ENCODE measurements at regions not wholly inside any gene's neighbourhood (a gene's known extent, or its start where the extent isn't known, plus 50 kb on each side); places are given as distances from the start of the nearest gene placed in this dataset.
A peak's percentile ranks its signal among the peaks of the same experiment; 100 is the strongest.

- Mint-ChIP-seq H3K36me3 (ENCODE audit: insufficient read depth, unreplicated experiment) (no peaks in the 10 kb centered on the region), H3K4me3 (ENCODE audit: unreplicated experiment) (no peak overlapping the region), H3K4me1 (ENCODE audit: insufficient read depth, unreplicated experiment) (peaks cover 11% of the 10 kb centered on the region), H3K27me3 (ENCODE audit: insufficient read depth, unreplicated experiment) (no peaks in the 10 kb centered on the region), H3K9me3 (ENCODE audit: unreplicated experiment) (no peaks in the 10 kb centered on the region), H3K27ac (ENCODE audit: low read depth, unreplicated experiment) (no peak overlapping the region)
- BruUV-seq (replicated peaks): no TSS peak
- POLR2A ChIA-PET: interaction anchor here (0.6 to 2.5 kb wide), 2 partner anchors 17 to 499 kb away, joined by 3 to 16 read pairs; no protein-coding TSS in a partner anchor
- TF ChIP-seq CTCF (IDR thresholded peaks at IDR 0.05; ENCODE audit: unreplicated experiment): no peak
- DNase-seq (ENCODE audit: unreplicated experiment): no peak
- intact Hi-C loops (cut with micrococcal nuclease): no loop called here
- CTCF ChIA-PET: interaction anchor here (0.6 to 0.9 kb wide), 2 partner anchors 9 to 474 kb away, joined by 3 read pairs; no protein-coding TSS in a partner anchor
Observed at GRCh38 chr21:15240848-15241247, 176.0 kb upstream of the NRIP1 start.

- Mint-ChIP-seq H3K9me3 (ENCODE audit: unreplicated experiment) (no peaks in the 10 kb centered on the region), H3K27ac (ENCODE audit: low read depth, unreplicated experiment) (no peak overlapping the region), H3K4me3 (ENCODE audit: unreplicated experiment) (no peak overlapping the region), H3K4me1 (ENCODE audit: insufficient read depth, unreplicated experiment) (peaks cover 11% of the 10 kb centered on the region), H3K36me3 (ENCODE audit: insufficient read depth, unreplicated experiment) (no peaks in the 10 kb centered on the region), H3K27me3 (ENCODE audit: insufficient read depth, unreplicated experiment) (no peaks in the 10 kb centered on the region)
- TF ChIP-seq CTCF (IDR thresholded peaks at IDR 0.05; ENCODE audit: unreplicated experiment): no peak
- intact Hi-C loops (cut with micrococcal nuclease): loop anchor here (1.0 kb wide), 1 partner anchor 241 kb away; no protein-coding TSS in a partner anchor
- CTCF ChIA-PET: interaction anchor here (0.9 to 2.7 kb wide), 4 partner anchors 20 to 349 kb away, joined by 3 to 15 read pairs (median 4); no protein-coding TSS in a partner anchor
- no TSS peak for BruUV-seq (replicated peaks)
- DNase-seq (ENCODE audit: unreplicated experiment): peak; percentile 21
- POLR2A ChIA-PET: interaction anchor here (1.6 kb wide), 1 partner anchor 12 kb away, joined by 5 read pairs; no protein-coding TSS in a partner anchor
Observed at GRCh38 chr21:15241997-15242736, 177.4 kb upstream of the NRIP1 start.

DNA sequence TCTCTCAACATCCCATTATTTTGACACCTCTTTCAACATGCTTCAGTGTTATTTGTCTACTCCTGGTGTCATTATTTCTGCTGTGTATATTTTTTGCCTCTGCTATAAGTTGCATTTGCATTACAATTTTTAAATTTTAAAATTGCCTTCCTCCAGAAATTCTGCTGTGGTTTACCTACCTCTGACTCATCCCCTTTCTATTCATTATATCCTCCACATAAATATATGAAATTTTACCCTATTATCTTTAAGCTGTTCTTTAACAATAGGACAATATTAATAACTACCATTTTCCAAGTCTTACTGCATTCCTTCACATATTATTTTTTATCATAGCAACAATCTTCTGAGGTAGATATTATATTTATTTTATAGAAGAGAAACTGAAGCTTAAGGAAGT is 178.1 kb upstream of the NRIP1 start:
- BruUV-seq (replicated peaks): no TSS peak
- no peak for TF ChIP-seq CTCF (IDR thresholded peaks at IDR 0.05; ENCODE audit: unreplicated experiment)
- no peak overlapping the region for H3K27ac Mint-ChIP-seq (ENCODE audit: low read depth, unreplicated experiment)
- ChIA-PET POLR2A (interaction anchor here (1.0 to 1.6 kb wide), 2 partner anchors 12 to 226 kb away, joined by 3 to 5 read pairs; no protein-coding TSS in a partner anchor), CTCF (interaction anchor here (0.9 to 2.7 kb wide), 5 partner anchors 9 to 349 kb away, joined by 3 to 15 read pairs (median 4); no protein-coding TSS in a partner anchor)
- peaks cover 11% of the 10 kb centered on the region for H3K4me1 Mint-ChIP-seq (ENCODE audit: insufficient read depth, unreplicated experiment)
- intact Hi-C loops (cut with micrococcal nuclease): loop anchor here (1.0 kb wide), 1 partner anchor 240 kb away; no protein-coding TSS in a partner anchor
- H3K9me3 Mint-ChIP-seq (ENCODE audit: unreplicated experiment): no peaks in the 10 kb centered on the region
- no peak overlapping the region for H3K4me3 Mint-ChIP-seq (ENCODE audit: unreplicated experiment)
- H3K27me3 Mint-ChIP-seq (ENCODE audit: insufficient read depth, unreplicated experiment): no peaks in the 10 kb centered on the region
- no peaks in the 10 kb centered on the region for H3K36me3 Mint-ChIP-seq (ENCODE audit: insufficient read depth, unreplicated experiment)
- DNase-seq (ENCODE audit: unreplicated experiment): no peak

GRCh38 chr21:15243406-15243805 is 178.6 kb upstream of the NRIP1 start:
- Mint-ChIP-seq H3K4me3 (ENCODE audit: unreplicated experiment) (no peak overlapping the region), H3K27ac (ENCODE audit: low read depth, unreplicated experiment) (no peak overlapping the region), H3K27me3 (ENCODE audit: insufficient read depth, unreplicated experiment) (no peaks in the 10 kb centered on the region), H3K4me1 (ENCODE audit: insufficient read depth, unreplicated experiment) (peaks cover 11% of the 10 kb centered on the region), H3K9me3 (ENCODE audit: unreplicated experiment) (no peaks in the 10 kb centered on the region), H3K36me3 (ENCODE audit: insufficient read depth, unreplicated experiment) (no peaks in the 10 kb centered on the region)
- POLR2A ChIA-PET: interaction anchor here (1.0 kb wide), 1 partner anchor 225 kb away, joined by 3 read pairs; no protein-coding TSS in a partner anchor
- CTCF ChIA-PET: interaction anchor here (0.9 to 2.7 kb wide), 6 partner anchors 8 to 348 kb away, joined by 3 to 15 read pairs (median 4); no protein-coding TSS in a partner anchor
- intact Hi-C loops (cut with micrococcal nuclease): no loop called here
- BruUV-seq (replicated peaks): no TSS peak
- no peak for TF ChIP-seq CTCF (IDR thresholded peaks at IDR 0.05; ENCODE audit: unreplicated experiment)
- DNase-seq (ENCODE audit: unreplicated experiment): no peak

All from MCF 10A (cell line).